ENCODE measurements at regions not wholly inside any gene's neighbourhood (a gene's known extent, or its start where the extent isn't known, plus 50 kb on each side); places are given as distances from the start of the nearest gene placed in this dataset.
"Not testable (repeated sequence)": the region's sequence is repeated elsewhere in the genome, so short reads cannot be mapped to it uniquely, and the experiment has no call there.

GRCh38 chr7:155377838-155378579 lies 79.9 kb upstream of the EN2 start:
- no peak for DNase-seq

GRCh38 chr7:155378580-155378934 lies 79.4 kb upstream of the EN2 start:
- no peak for DNase-seq

GRCh38 chr7:155378959-155379871 lies 78.7 kb upstream of the EN2 start:
- DNase-seq, result no peak

- peak; percentile 57 for DNase-seq
Observed at GRCh38 chr7:155380221-155380861, 77.6 kb upstream of the EN2 start.

- no peak for DNase-seq
Observed at GRCh38 chr7:155380976-155381851, 76.7 kb upstream of the EN2 start.

GRCh38 chr7:155381852-155382801 lies 75.8 kb upstream of the EN2 start:
- no peak for DNase-seq

- DNase-seq, result no peak
Observed at GRCh38 chr7:155382802-155383171, 75.1 kb upstream of the EN2 start.

- DNase-seq, result no peak
Observed at GRCh38 chr7:155383756-155384491, 74.0 kb upstream of the EN2 start.

- no peak for DNase-seq
Observed at GRCh38 chr7:155384751-155385150, 73.2 kb upstream of the EN2 start.

GRCh38 chr7:155385182-155385581 lies 72.7 kb upstream of the EN2 start:
- not testable (repeated sequence) for DNase-seq

GRCh38 chr7:155386608-155387007 lies 71.3 kb upstream of the EN2 start:
- no peak for DNase-seq

GRCh38 chr7:155387066-155387620 lies 70.8 kb upstream of the EN2 start:
- no peak for DNase-seq

- no peak for DNase-seq
Observed at GRCh38 chr7:155388561-155388960, 69.4 kb upstream of the EN2 start.

GRCh38 chr7:155391414-155391813 lies 66.5 kb upstream of the EN2 start:
- DNase-seq, result no peak

GRCh38 chr7:155392726-155393570 lies 65.0 kb upstream of the EN2 start:
- no peak for DNase-seq

- no peak for DNase-seq
Observed at GRCh38 chr7:155394413-155394812, 63.5 kb upstream of the EN2 start.

GRCh38 chr7:155395176-155395797 lies 62.6 kb upstream of the EN2 start:
- no peak for DNase-seq

- no peak for DNase-seq
Observed at GRCh38 chr7:155396661-155397060, 61.3 kb upstream of the EN2 start.
